ENCODE measurements at regions not wholly inside any gene's neighbourhood (a gene's known extent, or its start where the extent isn't known, plus 50 kb on each side); places are given as distances from the start of the nearest gene placed in this dataset.

DNA sequence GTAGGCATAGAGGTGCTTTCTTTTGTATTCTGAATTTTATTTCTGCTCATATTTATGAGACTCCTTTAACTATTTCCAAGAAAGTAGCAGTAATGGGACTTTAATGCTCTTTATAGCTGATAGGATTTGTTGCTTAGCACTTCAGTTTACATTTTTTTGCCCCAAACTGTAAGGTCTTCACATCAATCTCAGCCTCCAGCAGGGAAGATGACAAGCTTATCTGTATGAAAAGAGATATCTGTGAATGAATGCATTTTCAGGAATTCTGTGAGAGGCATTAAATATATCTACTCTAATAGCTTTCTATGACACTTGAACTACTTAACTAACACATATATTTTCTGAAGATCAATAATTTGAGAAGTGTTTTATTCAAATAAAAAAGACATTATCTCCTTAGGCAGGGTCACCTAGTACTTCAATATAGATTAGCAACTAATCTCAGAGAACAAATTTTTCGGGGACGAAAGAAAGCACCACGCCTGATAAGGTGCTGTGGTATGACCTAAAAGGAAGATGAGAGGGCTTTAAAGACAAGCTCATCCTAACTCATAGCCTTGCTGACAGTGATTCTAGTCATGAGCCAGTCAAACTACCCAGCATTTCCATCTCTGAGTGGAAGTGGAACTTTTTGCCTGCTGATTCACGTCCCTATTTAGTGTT, 766.1 kb upstream of the CNTNAP5 start:
- TF ChIP-seq, protein P1, sequence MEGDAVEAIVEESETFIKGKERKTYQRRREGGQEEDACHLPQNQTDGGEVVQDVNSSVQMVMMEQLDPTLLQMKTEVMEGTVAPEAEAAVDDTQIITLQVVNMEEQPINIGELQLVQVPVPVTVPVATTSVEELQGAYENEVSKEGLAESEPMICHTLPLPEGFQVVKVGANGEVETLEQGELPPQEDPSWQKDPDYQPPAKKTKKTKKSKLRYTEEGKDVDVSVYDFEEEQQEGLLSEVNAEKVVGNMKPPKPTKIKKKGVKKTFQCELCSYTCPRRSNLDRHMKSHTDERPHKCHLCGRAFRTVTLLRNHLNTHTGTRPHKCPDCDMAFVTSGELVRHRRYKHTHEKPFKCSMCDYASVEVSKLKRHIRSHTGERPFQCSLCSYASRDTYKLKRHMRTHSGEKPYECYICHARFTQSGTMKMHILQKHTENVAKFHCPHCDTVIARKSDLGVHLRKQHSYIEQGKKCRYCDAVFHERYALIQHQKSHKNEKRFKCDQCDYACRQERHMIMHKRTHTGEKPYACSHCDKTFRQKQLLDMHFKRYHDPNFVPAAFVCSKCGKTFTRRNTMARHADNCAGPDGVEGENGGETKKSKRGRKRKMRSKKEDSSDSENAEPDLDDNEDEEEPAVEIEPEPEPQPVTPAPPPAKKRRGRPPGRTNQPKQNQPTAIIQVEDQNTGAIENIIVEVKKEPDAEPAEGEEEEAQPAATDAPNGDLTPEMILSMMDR (IDR thresholded peaks at IDR 0.05; ENCODE audit: low read depth, low read length) = no peak
- TF ChIP-seq POLR2A (IDR thresholded peaks at IDR 0.05; ENCODE audit: extremely low read depth, insufficient read length) = no peak
- TF ChIP-seq, protein P2, sequence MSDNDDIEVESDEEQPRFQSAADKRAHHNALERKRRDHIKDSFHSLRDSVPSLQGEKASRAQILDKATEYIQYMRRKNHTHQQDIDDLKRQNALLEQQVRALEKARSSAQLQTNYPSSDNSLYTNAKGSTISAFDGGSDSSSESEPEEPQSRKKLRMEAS (IDR thresholded peaks at IDR 0.05; ENCODE audit: low read depth, low read length) = no peak
